GM18867 (cell line): ENCODE measurements at regions not wholly inside any gene's neighbourhood (a gene's known extent, or its start where the extent isn't known, plus 50 kb on each side); places are given as distances from the start of the nearest gene placed in this dataset.

Experiments used
- ATAC-seq: cut with Tn5 transposase; IDR thresholded peaks from one replicate; pipeline ENCODE4 v1.9.1; 2021; ENCODE audit warnings: mild to moderate bottlenecking, moderate library complexity; ENCODE audit not compliant: unreplicated experiment

- no peak for ATAC-seq
These were observed 63.5 kb downstream of the SYT4 start for GRCh38 chr18:43213816-43214215.

GRCh38 chr18:43211059-43211458 lies 66.2 kb downstream of the SYT4 start:
- no peak for ATAC-seq

GRCh38 chr18:43195421-43195820 lies 79.9 kb upstream of the RIT2 start:
- ATAC-seq, result no peak

- ATAC-seq, result no peak
These were observed 77.9 kb upstream of the RIT2 start for GRCh38 chr18:43193336-43193735.

- ATAC-seq, result peak; percentile 90
These were observed 76.9 kb upstream of the RIT2 start for GRCh38 chr18:43192408-43192807.

GRCh38 chr18:43181711-43182110 lies 66.2 kb upstream of the RIT2 start:
- no peak for ATAC-seq

- ATAC-seq, result no peak
These were observed 65.3 kb upstream of the RIT2 start for GRCh38 chr18:43180814-43181213.

- ATAC-seq, result no peak
These were observed 59.8 kb upstream of the RIT2 start for GRCh38 chr18:43175257-43175656.

GRCh38 chr18:43170586-43170985 lies 55.1 kb upstream of the RIT2 start:
- ATAC-seq, result no peak
